Mammary epithelial cell (primary cell): ENCODE measurements at regions not wholly inside any gene's neighbourhood (a gene's known extent, or its start where the extent isn't known, plus 50 kb on each side); places are given as distances from the start of the nearest gene placed in this dataset.

Experiments
- CTCF ChIP-seq, 2 donors: IDR thresholded peaks in 1 of 2; conservative IDR thresholded peaks in 1 of 2; 2 replicates each; pipeline ENCODE4 v1.5.1; 2011 to 2012; ENCODE audit warnings: inconsistent platforms in 2 of 2, low read length in 2 of 2, mild to moderate bottlenecking in 2 of 2, control low read depth in 1 of 2, low read depth in 1 of 2; ENCODE audit not compliant: insufficient read depth in 1 of 2; ENCODE audit errors: extremely low read depth in 1 of 2
- EZH2 ChIP-seq: IDR thresholded peaks from 2 replicates; pipeline ENCODE4 v1.6.1; 2012; ENCODE audit warnings: low read length, inconsistent platforms, borderline replicate concordance

GRCh38 chr7:49091089-49091488 lies 166.7 kb downstream of the CDC14C start:
- TF ChIP-seq CTCF (conservative IDR thresholded peaks at IDR 0.05 in 1 of 2, IDR thresholded peaks at IDR 0.05 in 1 of 2; ENCODE audit: extremely low read depth in 1 of 2, insufficient read depth in 1 of 2, low read depth in 1 of 2, low read length in 2 of 2) = no peak
- TF ChIP-seq EZH2 = no peak
